ENCODE measurements at regions not wholly inside any gene's neighbourhood (a gene's known extent, or its start where the extent isn't known, plus 50 kb on each side); places are given as distances from the start of the nearest gene placed in this dataset.
"Not testable (repeated sequence)": the region's sequence is repeated elsewhere in the genome, so short reads cannot be mapped to it uniquely, and the experiment has no call there.

DNA sequence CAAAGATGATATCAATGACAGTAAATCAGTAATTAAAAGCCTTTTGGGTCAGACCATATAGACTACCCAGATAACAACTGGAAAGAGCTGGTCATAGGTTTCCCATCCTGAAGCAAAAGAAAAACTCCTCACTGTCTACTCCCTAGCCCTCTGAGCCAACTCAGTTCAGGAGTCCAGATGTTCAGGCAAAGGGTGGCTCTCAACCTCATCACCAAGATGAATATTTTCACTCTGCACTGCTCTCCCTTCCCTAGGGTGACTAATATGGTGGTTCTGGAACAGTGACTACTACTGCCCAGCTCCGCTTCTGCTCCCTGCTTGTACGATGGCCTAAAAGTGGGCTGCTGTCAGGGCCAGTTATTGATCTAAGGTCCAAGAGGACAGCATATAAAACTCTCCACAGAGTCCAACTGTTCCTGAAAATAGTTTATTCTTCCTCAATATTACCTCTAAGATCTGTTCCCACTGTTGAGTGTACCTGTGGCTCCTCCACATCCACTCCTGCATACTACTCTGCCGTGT lies 263.4 kb upstream of the SLC30A5 start:
- DNase-seq, result no peak

DNA sequence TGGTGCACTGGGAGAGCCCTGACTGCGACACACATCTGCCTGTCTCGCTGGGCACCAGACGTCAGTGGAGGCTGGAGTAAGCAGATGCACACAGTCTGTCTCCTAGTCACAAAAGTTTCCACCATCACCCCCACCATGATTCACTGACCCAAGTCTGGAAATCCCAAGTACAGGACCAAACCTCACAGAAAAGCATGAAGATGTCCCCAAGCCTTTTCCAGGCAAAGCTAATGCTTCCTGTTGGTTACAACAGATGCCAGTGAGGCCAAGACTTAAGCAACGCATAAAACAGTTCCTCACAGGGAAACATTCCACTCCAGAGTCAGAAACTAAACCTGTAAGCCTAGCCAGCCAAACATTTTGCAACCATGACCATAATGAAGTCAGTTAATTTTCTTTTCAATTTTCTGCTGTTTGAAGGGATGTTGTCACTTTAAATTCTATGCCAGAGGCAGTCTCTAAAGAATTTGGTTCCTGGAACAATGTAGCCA lies 259.3 kb upstream of the SLC30A5 start:
- DNase-seq, result no peak

DNA sequence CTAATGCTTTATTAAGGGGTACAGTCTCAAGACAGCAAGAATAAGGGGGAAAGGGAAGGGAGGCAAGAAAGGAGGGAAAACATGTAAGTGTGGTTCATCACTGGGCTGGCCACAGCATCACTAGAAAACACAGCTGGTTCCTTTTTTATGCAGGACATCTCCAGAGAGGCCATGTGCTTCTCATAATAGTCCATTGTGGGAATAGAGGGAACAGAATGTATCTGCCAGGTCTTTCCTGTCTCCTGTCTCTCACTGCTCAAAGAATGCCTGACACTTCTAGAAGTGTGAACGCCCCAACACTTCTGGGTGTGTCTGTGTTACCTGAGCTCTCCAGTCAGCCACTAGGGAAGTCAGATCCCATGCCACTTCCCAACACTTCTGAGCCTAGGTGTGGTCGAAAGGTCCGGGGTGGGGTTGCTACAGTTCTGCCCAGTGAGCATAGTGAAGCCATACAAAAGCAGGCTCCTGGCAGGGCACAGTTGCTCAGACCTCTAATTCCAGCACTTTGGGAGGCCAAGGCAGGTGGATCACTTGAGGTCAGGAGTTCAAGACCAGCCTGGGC lies 255.6 kb upstream of the SLC30A5 start:
- DNase-seq, result no peak

DNA sequence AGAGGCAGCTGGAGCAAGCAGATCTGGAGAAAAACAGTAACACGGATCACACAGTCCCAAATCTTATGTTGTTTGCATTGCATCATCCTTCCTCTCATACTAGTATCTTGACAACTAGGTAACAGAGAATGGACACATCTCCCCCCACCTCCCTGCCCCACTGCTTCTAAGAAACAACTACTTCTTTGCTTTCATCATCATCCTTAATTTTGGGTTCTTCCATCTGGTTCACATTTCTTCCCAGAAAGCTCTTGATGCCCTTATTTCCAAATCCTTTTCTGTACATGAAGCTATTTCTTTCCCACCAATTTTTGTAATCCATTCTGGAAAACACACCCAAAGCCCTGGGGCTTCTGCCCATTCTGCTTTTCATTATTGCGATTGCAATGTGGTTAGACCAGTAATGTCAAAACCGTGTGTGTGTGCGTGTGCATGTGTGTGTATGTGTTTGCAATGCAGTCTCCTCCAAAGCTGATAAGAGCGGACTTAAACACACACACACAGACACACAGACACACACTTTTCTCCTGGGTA lies 254.7 kb upstream of the SLC30A5 start:
- peak in 1 of 5 experiments; percentile 34 for DNase-seq

DNA sequence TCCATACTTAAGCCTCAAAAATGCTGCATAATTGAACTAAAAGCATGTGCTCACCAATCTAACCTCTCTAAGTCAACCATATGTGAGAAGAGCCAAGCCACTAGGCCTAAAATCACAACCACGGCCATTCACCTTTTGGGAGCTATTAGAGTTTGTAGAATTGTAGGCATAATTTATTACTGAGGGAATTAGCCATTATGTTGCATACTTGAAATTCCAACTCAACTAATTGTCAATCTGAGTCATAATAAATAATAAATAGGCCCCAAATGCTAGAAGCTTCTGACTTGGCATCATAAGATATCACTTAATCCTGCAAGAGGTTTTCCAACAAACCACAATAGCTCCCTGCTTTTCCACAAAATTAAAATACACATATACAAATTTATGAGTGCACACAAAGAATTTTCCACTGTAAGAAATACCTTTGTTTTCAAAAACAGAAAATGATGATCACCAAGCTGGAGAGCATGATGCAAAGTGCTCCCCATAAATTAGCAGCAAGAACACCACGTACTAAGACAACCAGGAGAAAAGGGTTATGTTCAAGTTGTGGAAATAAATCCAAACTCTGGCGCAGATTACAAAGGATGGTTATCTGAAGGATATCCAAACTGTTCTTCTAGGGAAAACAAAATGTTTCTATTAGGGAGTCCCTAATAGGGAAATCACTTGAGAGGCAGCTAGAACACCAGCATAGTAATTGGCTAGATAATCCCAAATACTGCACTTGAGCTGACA lies 250.0 kb upstream of the SLC30A5 start:
- DNase-seq, result no peak

DNA sequence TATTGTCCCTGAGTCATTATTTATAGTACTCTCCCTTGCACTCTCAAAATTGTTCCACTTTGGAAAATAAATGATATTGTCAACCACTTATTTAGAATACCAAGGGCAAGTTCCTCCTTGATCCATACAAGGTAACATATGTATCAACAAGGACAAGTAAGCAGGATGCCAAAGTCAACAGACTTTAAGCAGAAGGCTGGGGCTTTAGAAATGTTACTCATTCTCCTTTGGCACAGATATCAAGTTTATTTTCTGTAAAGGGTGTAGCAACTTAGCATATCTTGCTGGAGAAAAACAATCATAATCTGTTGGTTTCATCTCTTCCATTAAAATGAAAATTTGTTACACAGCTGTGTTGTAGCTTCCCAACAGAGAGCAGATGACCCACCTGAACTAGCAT lies 248.7 kb upstream of the SLC30A5 start:
- DNase-seq, result no peak

DNA sequence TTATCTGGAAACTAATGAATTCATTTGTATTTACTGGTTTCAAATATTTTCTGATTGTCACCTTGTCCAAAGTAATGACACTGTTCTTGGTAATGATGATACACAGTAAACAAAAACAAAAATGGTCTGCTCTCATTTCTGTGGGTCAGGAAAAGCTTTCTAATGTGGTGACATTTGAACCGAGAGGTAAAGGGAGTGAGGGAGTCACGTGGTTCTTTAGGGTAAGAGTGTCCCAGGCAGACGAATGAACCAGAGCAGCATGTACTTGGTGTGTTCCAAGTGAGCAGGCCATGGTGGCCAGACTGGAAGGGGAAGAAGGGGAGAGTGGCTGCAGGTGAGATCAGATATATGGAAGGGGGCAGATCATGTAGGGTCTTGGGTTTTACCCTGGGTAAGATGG lies 247.0 kb upstream of the SLC30A5 start:
- DNase-seq, result no peak

DNA sequence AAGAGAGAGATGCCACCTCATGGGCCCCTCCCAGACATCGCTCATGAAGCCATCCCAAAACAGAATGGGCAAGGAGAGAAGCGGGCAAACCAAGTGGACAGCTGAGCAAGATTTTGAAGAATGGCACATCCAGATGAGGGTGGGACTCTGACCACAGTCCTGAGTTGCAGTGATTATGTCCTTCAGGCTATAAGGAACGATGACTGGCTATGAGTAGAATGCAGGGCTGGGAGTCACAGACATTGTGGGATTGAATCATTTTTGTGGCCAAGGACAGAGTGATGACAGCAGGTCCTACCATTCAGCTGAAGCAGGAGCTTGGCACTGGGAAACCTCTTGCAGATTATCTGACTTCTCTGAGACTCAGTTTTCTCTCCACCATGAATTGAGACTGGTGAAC lies 245.7 kb upstream of the SLC30A5 start:
- no peak for DNase-seq

DNA sequence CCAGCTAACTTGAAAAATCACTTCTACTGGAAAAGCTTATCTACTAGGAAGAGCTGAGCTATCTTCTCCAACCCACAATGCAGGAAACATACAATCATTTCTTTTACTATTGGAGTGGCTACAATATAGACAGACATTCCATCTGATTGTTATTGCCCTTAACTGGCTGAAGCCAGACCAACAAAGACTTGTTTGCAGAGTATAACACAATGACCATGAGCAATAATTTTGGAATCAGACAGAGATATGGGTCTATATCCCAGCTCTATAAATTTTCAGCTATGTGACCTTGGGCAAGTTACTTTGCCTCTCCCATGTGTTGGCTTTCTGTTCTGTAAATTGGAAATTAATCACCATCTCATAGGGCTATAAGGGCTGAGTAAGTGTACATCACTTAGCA lies 244.7 kb upstream of the SLC30A5 start:
- no peak for DNase-seq

DNA sequence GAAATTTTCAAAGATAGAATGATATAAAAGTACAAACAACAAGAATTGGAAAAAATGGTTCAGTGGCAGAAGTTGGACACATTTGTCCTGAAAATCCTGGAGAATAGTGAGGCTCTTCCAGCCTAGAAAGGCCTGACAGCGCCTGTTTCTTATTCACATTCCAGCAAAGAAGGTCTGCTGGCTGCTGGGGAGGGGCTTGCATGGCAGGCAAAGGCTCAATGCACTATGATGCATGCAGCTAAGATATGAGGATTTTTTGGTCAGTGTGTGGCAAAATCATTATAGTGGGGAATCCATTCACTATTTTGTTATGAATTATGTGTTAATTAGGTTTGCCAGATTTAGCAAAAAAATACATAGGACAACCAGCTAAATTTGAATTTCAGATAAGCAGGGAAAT lies 243.9 kb upstream of the SLC30A5 start:
- DNase-seq, result no peak

DNA sequence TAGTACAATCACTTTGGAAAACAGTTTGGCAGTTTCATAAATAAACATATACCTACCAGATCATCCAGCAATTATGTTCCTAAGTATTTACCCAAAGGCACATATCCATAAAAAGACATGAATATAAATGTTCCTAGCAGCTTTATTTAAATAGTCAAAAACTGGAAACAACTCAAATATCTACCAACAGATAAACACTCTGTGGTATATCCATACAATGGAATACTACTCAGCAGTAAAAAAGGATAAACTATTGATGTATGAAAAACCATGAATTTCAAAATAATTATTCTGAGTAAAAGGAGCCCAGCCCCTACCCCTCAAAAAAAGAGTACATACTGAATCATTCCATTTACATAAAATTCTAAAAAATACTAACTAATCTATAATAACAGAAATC lies 232.7 kb upstream of the SLC30A5 start:
- no peak for DNase-seq

DNA sequence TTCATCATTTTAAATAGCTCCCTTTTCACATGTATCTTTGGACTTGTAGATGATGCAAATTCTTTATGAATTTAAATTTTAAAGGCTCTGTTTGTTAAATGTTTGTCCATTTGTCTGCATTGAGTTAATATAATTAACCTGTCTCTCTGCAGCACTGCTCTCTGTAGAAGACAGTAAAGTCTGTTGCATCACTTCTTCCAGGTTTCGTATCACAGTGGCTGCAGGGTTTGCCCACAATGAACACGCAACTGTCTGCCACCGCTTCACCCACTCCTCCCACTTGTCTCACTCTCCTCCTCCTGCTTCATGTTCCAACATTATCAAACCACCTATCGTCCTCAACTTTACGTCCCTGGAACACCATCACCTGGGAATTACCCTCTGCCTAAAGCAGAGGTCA lies 231.3 kb upstream of the SLC30A5 start:
- no peak for DNase-seq

DNA sequence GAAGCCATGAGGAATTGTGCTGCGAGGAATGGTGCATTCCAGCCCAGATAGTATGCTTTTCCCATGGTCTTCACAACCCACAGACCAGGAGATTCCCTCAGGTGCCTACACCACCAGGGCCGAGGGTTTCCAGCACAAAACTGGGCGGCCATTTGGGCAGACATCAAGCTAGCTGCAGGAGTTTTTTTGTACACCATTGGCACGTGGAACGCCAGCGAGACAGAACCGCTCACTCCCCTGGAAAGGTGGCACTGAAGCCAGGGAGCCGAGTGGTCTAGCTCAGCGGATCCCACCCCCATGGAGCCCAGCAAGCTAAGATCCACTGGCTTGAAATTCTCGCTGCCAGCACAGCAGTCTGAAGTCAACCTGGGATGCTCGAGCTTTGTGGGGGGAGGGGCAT lies 228.6 kb upstream of the SLC30A5 start:
- not testable (repeated sequence) for DNase-seq

DNA sequence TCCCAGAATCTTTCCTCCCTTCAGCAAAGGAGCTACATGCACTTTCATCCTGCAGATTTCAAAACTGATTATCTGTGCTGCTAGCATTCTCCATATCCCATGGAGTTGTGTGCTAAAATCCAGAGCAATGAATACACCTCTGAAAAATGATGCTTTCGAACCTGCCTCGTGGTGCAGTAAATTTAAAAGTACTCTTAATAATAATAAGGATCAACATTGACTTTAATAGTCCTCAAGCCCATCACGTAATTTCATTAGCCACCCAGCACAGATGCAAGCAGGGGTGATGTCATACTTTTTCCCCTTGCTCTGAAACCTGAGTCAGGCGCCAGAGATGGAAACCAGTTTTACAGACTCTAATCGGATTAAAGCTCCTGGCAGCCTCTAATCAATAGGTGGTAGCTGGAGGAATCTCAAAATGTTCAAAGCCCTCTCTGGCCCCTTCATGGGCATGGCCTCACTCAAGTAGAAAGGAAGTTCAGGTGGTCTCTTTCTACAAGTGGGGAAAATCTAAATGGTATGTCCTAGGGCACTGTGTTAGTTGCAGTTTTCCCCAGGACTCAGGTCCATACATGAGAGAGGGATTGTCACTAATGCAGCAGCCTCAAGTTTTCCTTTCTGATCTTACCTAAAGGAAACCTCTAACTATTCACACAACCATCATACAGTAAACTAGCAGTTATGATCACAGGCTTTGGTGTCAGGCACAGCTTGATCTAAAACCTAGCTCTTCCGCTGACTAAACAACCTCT lies 221.6 kb upstream of the SLC30A5 start:
- DNase-seq, result no peak

DNA sequence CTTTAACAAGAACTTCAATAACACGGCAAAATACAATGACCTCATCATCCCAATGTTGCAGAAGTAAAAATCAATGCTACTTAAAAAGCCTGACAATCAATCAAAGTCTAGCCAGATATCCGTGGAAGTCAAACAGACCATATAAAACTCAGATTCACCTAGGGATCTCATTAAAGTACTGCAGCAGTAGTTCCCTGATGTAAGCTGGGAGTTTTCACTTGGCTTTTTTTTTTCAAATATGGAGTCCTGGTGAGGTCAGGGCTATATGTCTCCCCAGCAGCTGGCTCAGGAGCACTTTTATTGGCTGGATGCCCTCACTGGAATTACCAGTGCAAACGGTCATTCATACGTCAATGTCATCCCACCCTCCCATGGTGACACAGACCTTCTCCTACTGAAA lies 220.6 kb upstream of the SLC30A5 start:
- DNase-seq, result no peak

DNA sequence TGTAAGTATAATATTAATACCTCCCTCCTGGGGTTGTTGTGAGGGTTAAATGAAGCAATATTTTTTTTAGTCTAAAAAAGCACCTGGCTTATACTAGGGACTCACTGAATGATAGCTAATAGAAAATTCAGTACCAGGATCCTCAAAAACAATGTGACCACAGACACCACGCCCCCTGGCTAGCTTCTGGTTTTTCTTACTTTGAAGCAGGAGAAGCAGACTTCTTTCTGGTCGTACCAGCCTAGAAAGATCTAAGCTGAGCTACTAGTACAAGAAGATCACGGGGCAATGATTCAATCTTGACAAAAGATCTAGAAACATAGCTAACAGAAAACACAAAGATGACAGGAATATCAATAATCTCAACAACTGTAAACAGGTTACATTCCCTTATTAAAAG lies 218.5 kb upstream of the SLC30A5 start:
- peak in 2 of 5 experiments; percentile 11 to 66 for DNase-seq

DNA sequence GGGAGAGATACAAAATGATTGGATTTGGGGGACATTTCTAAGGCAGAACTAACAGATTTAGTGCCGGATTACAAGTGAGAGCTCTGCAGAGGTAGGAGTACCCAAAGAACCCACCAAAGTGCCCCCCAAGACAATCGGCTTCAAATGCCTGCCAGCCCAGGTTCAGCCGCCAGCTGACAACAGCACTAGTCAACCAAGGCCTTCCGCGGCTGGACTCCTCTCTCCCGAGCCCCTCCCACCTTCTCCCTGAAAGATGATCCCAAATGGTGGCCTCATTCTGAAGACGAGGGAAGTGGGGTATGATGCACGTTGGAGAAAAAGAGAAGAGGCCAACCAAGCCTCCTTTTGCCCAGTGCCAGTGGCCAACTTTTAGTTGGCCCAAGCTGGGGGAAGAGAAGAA lies 210.4 kb upstream of the SLC30A5 start:
- no peak for DNase-seq

DNA sequence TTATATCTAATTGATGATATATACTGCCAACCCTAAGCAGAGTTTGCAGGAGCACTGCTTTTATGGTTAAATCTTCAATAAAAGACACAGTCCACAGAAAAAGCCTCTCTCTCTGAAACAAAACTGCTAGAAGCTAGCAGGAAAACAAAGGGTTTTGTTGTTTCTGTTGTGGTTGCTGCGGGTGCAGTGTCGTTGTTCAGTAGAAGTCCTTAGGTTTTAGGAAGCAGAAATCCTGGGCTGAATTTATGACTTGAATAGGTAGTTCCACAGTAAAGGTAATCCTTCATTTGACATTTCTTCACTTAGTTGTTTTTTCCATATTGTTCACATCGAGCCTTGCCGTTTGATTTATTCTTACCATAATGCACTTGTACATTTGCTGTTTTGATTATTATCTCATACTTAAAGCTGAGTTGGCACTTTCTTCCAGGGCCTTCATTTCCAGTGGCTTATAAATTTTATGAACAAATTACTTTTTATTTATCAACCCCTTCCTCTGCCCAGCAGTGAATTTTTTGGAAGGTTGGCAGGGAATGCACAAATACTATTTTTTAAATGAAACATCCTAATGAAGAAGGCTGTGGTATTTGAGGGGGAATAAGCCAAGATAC lies 209.6 kb upstream of the SLC30A5 start:
- DNase-seq, result peak in 1 of 5 experiments; percentile 72

DNA sequence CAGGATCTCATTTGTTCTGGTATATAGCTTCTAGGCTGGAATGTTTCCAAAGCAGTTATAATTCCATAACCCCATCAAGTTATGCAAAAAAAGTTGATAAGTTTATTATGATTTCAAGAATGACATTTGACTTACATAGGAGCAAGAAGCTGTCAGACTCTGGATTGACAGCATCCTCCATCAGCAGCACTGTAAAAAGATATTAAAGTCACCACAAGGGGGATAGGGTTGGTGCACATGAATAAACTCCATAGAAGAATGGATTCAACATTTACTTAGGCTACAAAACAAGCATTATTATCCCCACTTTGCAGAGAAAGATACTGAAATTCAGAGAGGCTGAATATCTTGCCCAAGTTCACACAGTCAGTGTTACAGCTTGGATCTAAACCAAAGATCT lies 208.9 kb upstream of the SLC30A5 start:
- DNase-seq, result peak in 1 of 5 experiments; percentile 82

DNA sequence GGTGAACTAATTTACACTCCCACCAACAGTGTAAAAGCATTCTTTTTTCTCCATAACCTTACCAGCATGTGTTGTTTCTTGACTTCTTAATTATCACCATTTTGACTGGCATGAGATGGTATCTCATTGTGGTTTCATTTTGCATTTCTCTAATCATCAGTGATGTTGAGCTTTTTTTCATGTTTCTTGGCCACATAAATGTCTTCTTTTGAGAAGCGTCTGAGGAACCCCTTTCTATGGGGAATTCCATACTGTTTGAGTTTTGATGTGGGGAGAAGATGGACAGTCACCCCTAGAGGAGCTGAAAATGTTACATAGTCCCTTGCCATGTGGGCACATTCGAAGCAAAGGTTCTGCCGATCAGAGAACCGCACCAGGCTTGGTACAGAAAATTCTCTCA lies 207.0 kb upstream of the SLC30A5 start:
- peak in 1 of 5 experiments; percentile 83 for DNase-seq

DNA sequence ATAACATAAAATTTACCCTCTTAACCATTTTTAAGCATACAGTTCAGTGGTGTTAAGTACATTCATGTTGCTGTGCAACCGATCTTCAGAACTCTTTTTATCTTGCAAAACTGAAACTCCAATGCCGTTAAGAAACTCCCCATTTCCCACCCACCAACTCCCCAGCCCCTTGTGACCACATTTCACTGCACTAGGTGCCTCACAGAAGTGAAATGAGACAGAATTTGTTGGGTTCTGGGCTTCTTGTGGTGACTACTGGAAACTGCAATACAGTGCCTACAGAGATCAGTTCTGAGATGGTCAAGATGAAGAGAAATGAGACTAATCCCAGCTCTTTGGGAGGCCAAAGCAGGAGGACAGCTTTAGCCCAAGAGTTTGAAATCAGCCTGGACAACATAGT lies 202.1 kb upstream of the SLC30A5 start:
- peak in 1 of 5 experiments; percentile 95 for DNase-seq

DNA sequence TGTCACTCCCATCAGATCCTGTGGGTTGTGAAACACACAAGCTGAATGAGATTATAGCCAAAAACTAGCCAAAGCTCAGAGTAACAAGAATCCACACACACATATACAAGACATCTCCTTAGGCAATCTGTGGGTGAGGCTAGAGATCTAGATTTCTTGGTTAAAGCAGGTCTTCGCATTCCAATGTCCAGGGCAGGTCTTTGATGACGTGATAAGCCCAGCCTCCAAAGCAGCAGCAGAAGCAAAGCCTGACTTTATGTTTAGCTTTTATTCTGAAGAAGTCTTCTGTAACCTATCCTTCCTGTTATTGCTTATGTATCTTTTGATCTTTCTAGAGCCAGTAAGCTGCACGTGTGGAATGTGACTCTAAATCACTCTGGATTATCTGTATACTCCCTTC lies 199.1 kb upstream of the SLC30A5 start:
- DNase-seq, result peak in 1 of 5 experiments; percentile 80

DNA sequence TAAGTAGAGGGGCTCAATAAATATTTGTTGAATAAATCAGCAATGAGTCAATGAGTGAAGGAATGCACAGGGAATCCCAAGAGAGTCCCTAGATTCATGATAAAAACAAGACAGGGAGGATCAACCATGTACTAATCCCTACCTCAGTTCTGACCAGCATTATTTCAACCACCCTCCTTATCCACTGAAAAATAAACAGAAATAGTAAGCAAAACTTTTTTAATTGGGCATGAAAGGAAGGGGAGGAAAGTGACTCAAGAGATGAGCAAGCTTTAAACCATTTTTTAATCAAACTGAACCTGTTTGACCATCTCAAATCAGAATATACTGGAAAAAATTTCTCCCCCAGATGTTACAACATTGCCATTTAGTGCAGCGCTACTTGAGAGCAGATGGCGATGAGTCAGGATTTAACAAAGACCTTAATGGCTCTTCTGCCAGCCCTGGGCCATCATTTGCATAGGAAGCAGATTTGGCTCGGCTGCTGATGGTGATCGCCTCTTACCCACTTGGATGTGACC lies 194.8 kb upstream of the SLC30A5 start:
- DNase-seq, result no peak
